Caco-2 (cell line): ENCODE measurements at regions not wholly inside any gene's neighbourhood (a gene's known extent, or its start where the extent isn't known, plus 50 kb on each side); places are given as distances from the start of the nearest gene placed in this dataset.

Experiments used
- BruUV-seq: library from RNA; stranded (reverse); fragments of 400-500 nt; replicated peaks from 2 replicates; lab custom pipeline; 2021; lab: Mats Ljungman, UMichigan
- CTCF ChIA-PET: fragments of 300-600 bp; sonication (Branson Sonifier 250); formaldehyde crosslinking; loops from one replicate; lab custom pipeline; 2022; ENCODE audit warnings: antibody characterized with exemption; lab: Charles Lee
- POLR2A ChIA-PET: fragments of 300-600 bp; sonication (Branson Sonifier 250); formaldehyde crosslinking; loops from one replicate; lab custom pipeline; 2022; ENCODE audit warnings: antibody characterized with exemption; lab: Charles Lee
- DNase-seq, 2 experiments: peaks; one replicate each; pipeline versions ENCODE4 v3.0.0 to v3.0.0-alpha.2; 2020 to 2022
- H3K27me3 ChIP-seq: replicated peaks from 2 replicates; pipeline ENCODE4 v1.6.0; 2011; ENCODE audit warnings: low read length; ENCODE audit not compliant: control insufficient read depth, insufficient read depth
- H3K36me3 ChIP-seq: 2 replicates; pipeline ENCODE4 v1.5.1; 2011; ENCODE audit warnings: low read length; ENCODE audit not compliant: control insufficient read depth, insufficient read depth
- H3K4me1 ChIP-seq: fragments of 250-450 bp; sonication (Bioruptor Pico); 2 replicates; pipeline ENCODE4 v1.5.1; 2020; ENCODE audit warnings: mild to moderate bottlenecking
- H3K4me3 ChIP-seq: 2 replicates; pipeline ENCODE4 v1.5.1; 2011; ENCODE audit warnings: low read depth, mild to moderate bottlenecking, control low read depth, low read length
- H3K9me3 ChIP-seq: fragments of 250-450 bp; sonication (Bioruptor Pico); 2 replicates; pipeline ENCODE4 v1.5.1; 2020; ENCODE audit warnings: mild to moderate bottlenecking, moderate library complexity
- H3K27ac Mint-ChIP-seq: one replicate; pipeline ENCODE4 v1.8.0; 2022; ENCODE audit warnings: mixed read lengths; ENCODE audit not compliant: unreplicated experiment
- H3K27me3 Mint-ChIP-seq: one replicate; pipeline ENCODE4 v1.8.0; 2022; ENCODE audit warnings: mixed read lengths; ENCODE audit not compliant: insufficient read depth, unreplicated experiment
- H3K36me3 Mint-ChIP-seq: one replicate; pipeline ENCODE4 v1.8.0; 2022; ENCODE audit warnings: mild to moderate bottlenecking, mixed read lengths; ENCODE audit not compliant: insufficient read depth, unreplicated experiment
- H3K4me1 Mint-ChIP-seq: one replicate; pipeline ENCODE4 v1.8.0; 2022; ENCODE audit warnings: low read depth, mixed read lengths; ENCODE audit not compliant: unreplicated experiment
- H3K4me3 Mint-ChIP-seq: one replicate; pipeline ENCODE4 v1.8.0; 2022; ENCODE audit warnings: mild to moderate bottlenecking, moderate library complexity, mixed read lengths; ENCODE audit not compliant: unreplicated experiment
- H3K9me3 Mint-ChIP-seq: one replicate; pipeline ENCODE4 v1.8.0; 2022; ENCODE audit warnings: mixed read lengths; ENCODE audit not compliant: unreplicated experiment
- CTCF ChIP-seq, 2 experiments: fragments of 200-600 bp in 1 of 2; IDR thresholded peaks; 1 replicate in 1 of 2; 2 replicates in 1 of 2; pipeline versions ENCODE4 v1.5.1 to v1.8.0; 2011 to 2022; ENCODE audit warnings: antibody characterized with exemption in 1 of 2, control low read depth in 1 of 2, inconsistent platforms in 1 of 2, low read depth in 1 of 2, low read length in 1 of 2, mild to moderate bottlenecking in 1 of 2, moderate library complexity in 1 of 2; ENCODE audit not compliant: insufficient read depth in 1 of 2, severe bottlenecking in 1 of 2, unreplicated experiment in 1 of 2
- intact Hi-C: fragments of 100-400 bp; cut with micrococcal nuclease; formaldehyde crosslinking; loops from one replicate; pipeline ENCODE4 v1.10.0; 2022; ENCODE audit not compliant: unreplicated experiment

- H3K27me3 Mint-ChIP-seq: no peaks in the 10 kb centered on the region
- peaks cover 11% of the 10 kb centered on the region for H3K4me1 Mint-ChIP-seq
- no peak for TF ChIP-seq CTCF (IDR thresholded peaks at IDR 0.05; ENCODE audit: insufficient read depth in 1 of 2, low read depth in 1 of 2, low read length in 1 of 2, severe bottlenecking in 1 of 2, unreplicated experiment in 1 of 2)
- no peaks in the 10 kb centered on the region for H3K9me3 ChIP-seq
- no peak for DNase-seq
- H3K27me3 ChIP-seq: no peaks in the 10 kb centered on the region
- H3K4me3 Mint-ChIP-seq: no peak overlapping the region
- no peaks in the 10 kb centered on the region for H3K36me3 ChIP-seq
- peaks cover 1% of the 10 kb centered on the region for H3K4me1 ChIP-seq
- CTCF ChIA-PET: no interaction called here
- no peaks in the 10 kb centered on the region for H3K36me3 Mint-ChIP-seq
- no peak overlapping the region for H3K4me3 ChIP-seq
- no TSS peak for BruUV-seq
- POLR2A ChIA-PET: no interaction called here
- no peaks in the 10 kb centered on the region for H3K9me3 Mint-ChIP-seq
- intact Hi-C loops: loop anchor here (2.0 kb wide), 1 partner anchor 22 kb away; no protein-coding TSS in a partner anchor
- H3K27ac Mint-ChIP-seq: no peak overlapping the region
Observed at GRCh38 chr21:15190412-15190811, 125.6 kb upstream of the NRIP1 start.

- no peaks in the 10 kb centered on the region for H3K36me3 ChIP-seq
- H3K4me3 Mint-ChIP-seq: no peak overlapping the region
- no peak overlapping the region for H3K27ac Mint-ChIP-seq
- H3K27me3 ChIP-seq: no peaks in the 10 kb centered on the region
- H3K4me1 ChIP-seq: peaks cover 6% of the 10 kb centered on the region
- no peak overlapping the region for H3K4me3 ChIP-seq
- DNase-seq: no peak
- no peak for TF ChIP-seq CTCF (IDR thresholded peaks at IDR 0.05; ENCODE audit: insufficient read depth in 1 of 2, low read depth in 1 of 2, low read length in 1 of 2, severe bottlenecking in 1 of 2, unreplicated experiment in 1 of 2)
- ChIA-PET POLR2A (no interaction called here), CTCF (no interaction called here)
- no peaks in the 10 kb centered on the region for H3K9me3 ChIP-seq
- H3K4me1 Mint-ChIP-seq: peaks cover 16% of the 10 kb centered on the region
- H3K36me3 Mint-ChIP-seq: no peaks in the 10 kb centered on the region
- intact Hi-C loops: loop anchor here (2.0 kb wide), 1 partner anchor 22 kb away; no protein-coding TSS in a partner anchor
- no peaks in the 10 kb centered on the region for H3K9me3 Mint-ChIP-seq
- BruUV-seq: no TSS peak
- H3K27me3 Mint-ChIP-seq: no peaks in the 10 kb centered on the region
Observed at GRCh38 chr21:15190837-15191236, 126.0 kb upstream of the NRIP1 start.

GRCh38 chr21:15191342-15191741, 126.5 kb upstream of the NRIP1 start:
- no peak for TF ChIP-seq CTCF (IDR thresholded peaks at IDR 0.05; ENCODE audit: insufficient read depth in 1 of 2, low read depth in 1 of 2, low read length in 1 of 2, severe bottlenecking in 1 of 2, unreplicated experiment in 1 of 2)
- H3K27me3 Mint-ChIP-seq: no peaks in the 10 kb centered on the region
- H3K27me3 ChIP-seq: no peaks in the 10 kb centered on the region
- H3K4me3 ChIP-seq: no peak overlapping the region
- H3K27ac Mint-ChIP-seq: no peak overlapping the region
- H3K9me3 ChIP-seq: no peaks in the 10 kb centered on the region
- H3K4me1 Mint-ChIP-seq: peaks cover 19% of the 10 kb centered on the region
- ChIA-PET CTCF (no interaction called here), POLR2A (no interaction called here)
- no peak overlapping the region for H3K4me3 Mint-ChIP-seq
- no peaks in the 10 kb centered on the region for H3K36me3 Mint-ChIP-seq
- intact Hi-C loops: loop anchor here (2.0 kb wide), 1 partner anchor 23 kb away; no protein-coding TSS in a partner anchor
- no TSS peak for BruUV-seq
- no peaks in the 10 kb centered on the region for H3K36me3 ChIP-seq
- peaks cover 11% of the 10 kb centered on the region for H3K4me1 ChIP-seq
- H3K9me3 Mint-ChIP-seq: no peaks in the 10 kb centered on the region
- no peak for DNase-seq
